M059J (cell line): ENCODE measurements at regions not wholly inside any gene's neighbourhood (a gene's known extent, or its start where the extent isn't known, plus 50 kb on each side); places are given as distances from the start of the nearest gene placed in this dataset.
"Not testable (repeated sequence)": the region's sequence is repeated elsewhere in the genome, so short reads cannot be mapped to it uniquely, and the experiment has no call there.

ENCODE experiments used
- DNase-seq: peaks from one replicate; pipeline ENCODE4 v3.0.0-alpha.2; 2012; ENCODE audit warnings: low read depth

DNA sequence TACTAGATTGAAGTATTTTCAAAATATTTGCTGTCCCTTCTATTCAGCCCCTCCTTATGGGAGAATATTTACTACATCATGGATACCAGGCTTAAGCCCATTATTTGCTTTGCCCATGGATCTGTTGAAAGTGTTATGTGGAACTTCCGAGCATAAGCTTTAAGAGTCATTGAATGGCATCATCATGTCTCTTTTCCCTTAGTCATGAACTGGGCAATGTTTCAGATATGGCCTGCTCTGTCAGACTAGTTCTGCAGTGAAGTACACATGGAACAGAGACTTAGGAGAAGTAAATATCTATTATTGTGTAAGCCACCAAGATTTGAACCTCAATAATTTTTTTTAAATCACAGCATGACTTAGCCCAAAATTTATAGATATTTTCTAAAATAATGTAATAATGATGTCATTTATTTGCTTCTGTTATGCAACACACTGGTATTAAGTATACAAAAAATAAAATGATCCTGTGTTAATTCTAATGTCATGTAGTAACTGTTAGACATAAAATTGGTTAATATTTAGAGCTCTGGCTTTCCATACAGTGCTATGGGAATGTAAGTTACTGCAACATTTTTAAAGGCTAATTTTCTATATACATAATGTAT lies 1097.3 kb downstream of the SLC16A7 start:
- DNase-seq, result peak; percentile 4

DNA sequence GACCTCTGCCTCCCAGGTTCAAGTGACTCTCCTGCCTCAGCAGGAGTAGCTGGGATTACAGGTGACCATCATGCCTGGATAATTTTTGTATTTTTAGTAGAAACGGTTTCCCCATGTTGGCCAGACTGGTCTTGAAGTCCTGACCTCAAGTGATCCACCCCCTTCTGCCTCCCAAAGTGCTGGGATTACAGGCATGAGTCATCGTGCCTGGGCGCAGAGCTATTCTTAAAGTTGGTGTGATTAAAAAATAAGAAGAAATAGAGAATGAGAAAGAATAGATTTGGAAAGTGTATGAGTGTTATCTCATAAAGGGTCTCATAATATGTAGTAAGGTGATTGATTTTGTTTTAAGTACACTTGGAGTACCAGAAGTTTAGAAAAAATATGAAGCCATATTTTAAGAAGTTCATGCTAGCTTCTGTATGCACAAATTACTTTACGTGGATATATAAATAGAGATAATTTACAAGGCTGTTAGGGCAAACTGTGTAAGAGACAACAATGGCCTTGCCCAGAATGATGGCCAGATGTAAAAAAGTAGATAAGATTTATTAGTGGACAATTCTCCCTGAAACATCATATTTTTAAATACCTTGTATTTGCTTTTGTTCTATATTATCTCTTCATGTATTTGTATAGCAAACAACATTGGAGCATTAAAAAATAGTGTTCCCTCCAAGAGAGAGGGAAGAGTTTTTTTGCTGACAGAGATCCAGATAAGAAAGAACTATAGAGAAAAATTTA lies 1108.5 kb downstream of the SLC16A7 start:
- DNase-seq, result peak; percentile 11

GRCh38 chr12:60710246-60710645 lies 1114.4 kb downstream of the SLC16A7 start:
- DNase-seq, result no peak

- DNase-seq, result no peak
These were observed 1118.5 kb downstream of the SLC16A7 start for GRCh38 chr12:60714141-60714900.

GRCh38 chr12:60724475-60724874 lies 1128.6 kb downstream of the SLC16A7 start:
- DNase-seq, result no peak

- no peak for DNase-seq
These were observed 1129.2 kb downstream of the SLC16A7 start for GRCh38 chr12:60724984-60725383.

DNA sequence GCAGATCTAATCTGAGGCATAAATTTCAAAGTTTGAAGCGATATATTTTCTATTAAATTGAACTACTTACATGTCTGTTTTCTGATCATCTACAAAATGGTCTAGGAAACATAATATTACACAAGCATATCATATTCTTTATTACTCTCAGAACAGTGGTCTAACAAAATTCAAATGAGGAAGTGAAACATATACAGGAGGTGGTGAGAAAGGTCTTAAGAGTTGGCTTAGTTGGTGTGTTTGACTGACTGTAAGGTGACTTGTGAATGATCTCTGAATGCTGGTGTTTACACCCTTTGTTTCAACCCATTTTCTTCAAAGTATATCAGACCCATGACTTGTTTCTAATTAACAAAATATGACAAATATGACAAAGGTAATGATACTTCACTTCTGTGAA lies 1156.8 kb downstream of the SLC16A7 start:
- DNase-seq, result no peak

- no peak for DNase-seq
These were observed 1162.4 kb downstream of the SLC16A7 start for GRCh38 chr12:60758224-60758623.

DNA sequence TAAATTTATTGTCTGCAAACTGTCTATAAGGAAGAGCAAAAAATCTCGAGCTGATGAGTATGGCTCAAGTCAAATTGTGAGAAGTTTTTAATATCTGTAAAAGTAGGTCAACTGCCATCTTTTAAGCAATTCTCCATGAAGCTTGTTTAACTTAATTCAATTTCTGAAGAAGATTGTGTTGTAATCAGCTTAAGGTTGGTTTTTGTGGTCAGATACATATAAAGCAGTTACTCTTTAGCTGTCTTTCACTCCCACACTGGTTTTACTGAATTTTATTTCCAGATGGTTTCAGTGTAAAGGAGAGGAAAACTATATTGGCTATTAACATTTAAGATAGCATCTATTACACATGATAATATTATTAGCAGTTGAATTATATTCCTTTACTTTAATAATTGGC lies 1165.1 kb downstream of the SLC16A7 start:
- no peak for DNase-seq

- DNase-seq, result not testable (repeated sequence)
These were observed 1205.3 kb downstream of the SLC16A7 start for GRCh38 chr12:60801166-60801565.

DNA sequence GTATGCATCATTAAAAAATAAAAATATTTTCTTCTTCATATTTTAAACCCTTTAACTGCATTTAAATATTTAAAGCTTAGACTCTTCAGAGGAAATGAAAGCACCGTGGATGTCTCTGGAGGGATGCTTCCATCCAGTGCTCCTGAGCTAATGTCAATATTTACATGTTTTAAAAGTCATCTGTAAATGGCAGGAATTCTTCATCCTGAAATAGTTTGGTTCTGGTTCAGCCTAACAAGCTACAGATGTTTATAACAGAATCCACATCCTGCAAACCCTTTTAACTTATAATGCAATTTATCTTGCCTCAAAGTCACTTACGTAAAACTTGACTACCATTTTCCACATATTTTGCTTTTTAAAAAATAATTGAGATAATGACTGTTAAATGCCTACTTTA lies 1207.3 kb downstream of the SLC16A7 start:
- DNase-seq, result no peak

- no peak for DNase-seq
These were observed 1209.5 kb downstream of the SLC16A7 start for GRCh38 chr12:60805364-60805763.

- DNase-seq, result no peak
These were observed 1224.0 kb downstream of the SLC16A7 start for GRCh38 chr12:60819794-60820193.

- no peak for DNase-seq
These were observed 1226.8 kb downstream of the SLC16A7 start for GRCh38 chr12:60822580-60822979.

DNA sequence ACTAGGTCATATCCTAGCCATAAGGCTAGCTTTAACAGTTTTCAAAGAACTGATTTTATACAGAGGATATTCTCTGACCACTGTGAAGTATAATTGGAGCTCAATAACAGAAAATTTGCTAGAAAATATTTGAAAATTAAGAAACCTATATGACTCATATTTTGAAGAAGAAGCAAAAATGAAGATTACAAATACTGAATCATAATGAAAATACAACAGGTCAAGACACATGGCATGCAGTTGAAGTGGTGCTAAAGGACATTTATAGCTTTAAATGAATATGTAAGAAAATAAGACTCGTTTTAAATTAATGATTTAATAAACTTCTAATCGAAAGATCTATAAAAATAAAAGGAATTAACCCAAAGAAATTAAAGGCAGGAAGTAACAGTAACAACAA lies 1234.6 kb downstream of the SLC16A7 start:
- DNase-seq, result no peak

DNA sequence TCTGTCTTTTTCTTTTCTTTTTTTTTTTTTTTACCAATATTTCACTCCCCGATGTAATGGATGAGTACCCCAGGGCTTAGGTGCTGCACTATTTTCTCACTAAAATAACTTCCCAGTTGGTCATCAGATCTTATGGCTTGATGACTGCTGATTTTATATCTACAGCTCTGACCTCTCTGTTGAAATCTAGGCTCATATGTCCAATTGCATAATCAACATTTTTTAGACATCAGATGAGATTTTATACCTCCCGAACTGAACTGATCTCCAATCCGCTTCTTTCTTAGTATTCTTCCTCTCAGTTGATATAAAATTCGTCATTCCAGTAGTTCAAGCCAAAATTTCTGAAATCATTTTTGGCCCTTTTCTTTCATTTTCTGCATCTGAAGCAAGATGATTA lies 1236.5 kb downstream of the SLC16A7 start:
- DNase-seq, result no peak

DNA sequence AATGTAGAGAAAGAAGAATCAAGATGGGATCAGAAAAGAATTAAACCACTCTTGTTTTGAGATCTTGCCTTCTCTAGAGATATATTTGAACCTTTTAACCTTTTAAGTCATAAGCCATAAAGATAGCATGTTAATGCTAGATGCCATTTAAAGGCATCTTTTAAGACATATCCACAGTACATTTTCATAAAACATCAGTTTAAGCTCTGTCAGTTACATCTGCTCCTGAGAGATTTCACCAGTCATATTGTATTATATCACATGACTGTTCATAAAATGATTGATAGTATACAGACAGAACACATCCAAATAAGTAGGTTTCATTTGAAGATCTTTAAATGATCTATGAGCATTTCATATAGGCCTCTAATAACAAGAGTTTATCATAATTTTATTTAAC lies 1238.5 kb downstream of the SLC16A7 start:
- no peak for DNase-seq

DNA sequence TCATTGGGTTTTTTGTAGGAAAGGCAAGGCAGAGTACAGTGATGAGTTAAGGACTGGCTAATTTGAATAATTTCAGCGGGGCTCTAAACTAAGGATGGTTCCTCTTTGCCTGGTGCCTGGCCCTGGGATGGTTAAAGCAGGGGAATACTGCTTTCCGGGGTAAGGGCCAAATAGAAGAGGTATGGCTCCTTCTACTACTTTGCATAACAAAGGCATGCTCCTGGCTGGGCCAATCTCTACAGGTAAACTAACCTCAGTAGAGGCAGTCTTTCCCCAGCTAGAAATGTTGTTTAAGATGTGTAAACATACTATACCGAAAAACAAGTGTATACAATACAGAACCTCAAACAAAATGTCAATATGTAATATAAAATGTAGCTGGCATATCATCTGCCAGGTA lies 1239.0 kb downstream of the SLC16A7 start:
- no peak for DNase-seq

- DNase-seq, result no peak
These were observed 1240.8 kb downstream of the SLC16A7 start for GRCh38 chr12:60836651-60837050.

- no peak for DNase-seq
These were observed 1246.4 kb downstream of the SLC16A7 start for GRCh38 chr12:60842181-60842580.

GRCh38 chr12:60844101-60844500 lies 1248.3 kb downstream of the SLC16A7 start:
- no peak for DNase-seq

- no peak for DNase-seq
These were observed 1249.0 kb downstream of the SLC16A7 start for GRCh38 chr12:60844875-60845274.

GRCh38 chr12:60845696-60846095 lies 1249.9 kb downstream of the SLC16A7 start:
- DNase-seq, result no peak
